ENCODE measurements at regions not wholly inside any gene's neighbourhood (a gene's known extent, or its start where the extent isn't known, plus 50 kb on each side); places are given as distances from the start of the nearest gene placed in this dataset.

- TF ChIP-seq, protein P1, sequence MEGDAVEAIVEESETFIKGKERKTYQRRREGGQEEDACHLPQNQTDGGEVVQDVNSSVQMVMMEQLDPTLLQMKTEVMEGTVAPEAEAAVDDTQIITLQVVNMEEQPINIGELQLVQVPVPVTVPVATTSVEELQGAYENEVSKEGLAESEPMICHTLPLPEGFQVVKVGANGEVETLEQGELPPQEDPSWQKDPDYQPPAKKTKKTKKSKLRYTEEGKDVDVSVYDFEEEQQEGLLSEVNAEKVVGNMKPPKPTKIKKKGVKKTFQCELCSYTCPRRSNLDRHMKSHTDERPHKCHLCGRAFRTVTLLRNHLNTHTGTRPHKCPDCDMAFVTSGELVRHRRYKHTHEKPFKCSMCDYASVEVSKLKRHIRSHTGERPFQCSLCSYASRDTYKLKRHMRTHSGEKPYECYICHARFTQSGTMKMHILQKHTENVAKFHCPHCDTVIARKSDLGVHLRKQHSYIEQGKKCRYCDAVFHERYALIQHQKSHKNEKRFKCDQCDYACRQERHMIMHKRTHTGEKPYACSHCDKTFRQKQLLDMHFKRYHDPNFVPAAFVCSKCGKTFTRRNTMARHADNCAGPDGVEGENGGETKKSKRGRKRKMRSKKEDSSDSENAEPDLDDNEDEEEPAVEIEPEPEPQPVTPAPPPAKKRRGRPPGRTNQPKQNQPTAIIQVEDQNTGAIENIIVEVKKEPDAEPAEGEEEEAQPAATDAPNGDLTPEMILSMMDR (IDR thresholded peaks at IDR 0.05; ENCODE audit: insufficient read depth, low read length, poor library complexity, severe bottlenecking), result no peak
- no peak for TF ChIP-seq EZH2phosphoT487 (conservative IDR thresholded peaks at IDR 0.05; ENCODE audit: low read length)
Measured at GRCh38 chr13:46953331-46953730, 56.5 kb upstream of the HTR2A start.
